OCI-LY1 (cell line): ENCODE measurements at regions not wholly inside any gene's neighbourhood (a gene's known extent, or its start where the extent isn't known, plus 50 kb on each side); places are given as distances from the start of the nearest gene placed in this dataset.

Experiments used
- H2AFZ ChIP-seq: fragments of 200-600 bp; sonication (generic), shearing (Covaris generic); 2 replicates; pipeline ENCODE4 v1.6.0; 2014; ENCODE audit warnings: antibody characterized with exemption, mild to moderate bottlenecking, low read length
- H3F3A ChIP-seq: fragments of 200-600 bp; sonication (generic), shearing (Covaris generic); 2 replicates; pipeline ENCODE4 v1.6.0; 2014; ENCODE audit warnings: mild to moderate bottlenecking, antibody characterized with exemption, low read length, moderate library complexity; ENCODE audit not compliant: insufficient read depth
- H3K27ac ChIP-seq: fragments of 200-600 bp; sonication (generic); 2 replicates; pipeline ENCODE4 v1.5.1; 2014; ENCODE audit warnings: low read length, mixed run types, mild to moderate bottlenecking, low read depth; ENCODE audit not compliant: poor library complexity, severe bottlenecking
- H3K27me3 ChIP-seq: fragments of 200-600 bp; sonication (generic); 2 replicates; pipeline ENCODE4 v1.6.0; 2014; ENCODE audit warnings: antibody characterized with exemption, mild to moderate bottlenecking, low read length, moderate library complexity; ENCODE audit not compliant: insufficient read depth
- H3K36me3 ChIP-seq: fragments of 200-600 bp; sonication (generic); 2 replicates; pipeline ENCODE4 v1.6.1; 2014; ENCODE audit warnings: mild to moderate bottlenecking, antibody characterized with exemption, low read length, moderate library complexity, mixed read lengths; ENCODE audit not compliant: insufficient read depth
- H3K4me1 ChIP-seq: fragments of 200-600 bp; sonication (generic); 2 replicates; pipeline ENCODE4 v1.5.1; 2014; ENCODE audit warnings: mild to moderate bottlenecking, low read length, moderate library complexity; ENCODE audit not compliant: insufficient read depth, severe bottlenecking
- H3K4me2 ChIP-seq: fragments of 200-600 bp; sonication (generic), shearing (Covaris generic); 2 replicates; pipeline ENCODE4 v1.6.1; 2014; ENCODE audit warnings: low read length
- H3K4me3 ChIP-seq: fragments of 200-600 bp; sonication (generic); 2 replicates; pipeline ENCODE4 v1.5.1; 2014; ENCODE audit warnings: low read length, low read depth, mild to moderate bottlenecking, mixed read lengths; ENCODE audit not compliant: poor library complexity, severe bottlenecking
- H3K79me2 ChIP-seq: fragments of 200-600 bp; shearing (Covaris generic); 2 replicates; pipeline ENCODE4 v1.6.1; 2016; ENCODE audit warnings: mixed run types, low read length, mixed read lengths; ENCODE audit not compliant: insufficient read depth
- H3K9ac ChIP-seq: fragments of 200-600 bp; sonication (generic), shearing (Covaris generic); 2 replicates; pipeline ENCODE4 v1.6.1; 2014; ENCODE audit warnings: mild to moderate bottlenecking, low read length, mixed read lengths
- H3K9me2 ChIP-seq: fragments of 200-600 bp; sonication (generic), shearing (Covaris generic); 2 replicates; pipeline ENCODE4 v1.6.1; 2014; ENCODE audit warnings: low read depth, mild to moderate bottlenecking, low read length, mixed read lengths
- H3K9me3 ChIP-seq: fragments of 200-600 bp; shearing (Covaris generic); 2 replicates; pipeline ENCODE4 v1.6.1; 2014; ENCODE audit warnings: low read length, mixed read lengths
- H4K20me1 ChIP-seq: fragments of 200-600 bp; sonication (generic), shearing (Covaris generic); 2 replicates; pipeline ENCODE4 v1.6.0; 2016; ENCODE audit warnings: mild to moderate bottlenecking, low read length; ENCODE audit not compliant: insufficient read depth
- CTCF ChIP-seq: fragments of 200-600 bp; sonication (generic), shearing (Covaris generic); IDR thresholded peaks from 2 replicates; pipeline ENCODE4 v1.5.1; 2017; ENCODE audit warnings: mild to moderate bottlenecking, antibody characterized with exemption, low read length, moderate library complexity, mixed read lengths
- EZH2 ChIP-seq: fragments of 200-600 bp; sonication (generic), shearing (Covaris generic); IDR thresholded peaks from 2 replicates; pipeline ENCODE4 v1.8.0; 2017; ENCODE audit warnings: borderline replicate concordance, mixed run types, mild to moderate bottlenecking, antibody characterized with exemption, low read length, moderate library complexity, mixed read lengths

GRCh38 chr13:83182845-83183244, 699.4 kb downstream of the SLITRK1 start:
- Histone ChIP-seq H3K9me3 (no peaks in the 10 kb centered on the region), H3K9ac (no peak overlapping the region), H3K36me3 (no peaks in the 10 kb centered on the region), H3K27ac (no peak overlapping the region), H3K27me3 (no peaks in the 10 kb centered on the region), H3K4me1 (no peaks in the 10 kb centered on the region), H4K20me1 (no peaks in the 10 kb centered on the region), H3K79me2 (no peaks in the 10 kb centered on the region), H2AFZ (no peak overlapping the region), H3F3A (no peaks in the 10 kb centered on the region), H3K4me3 (no peak overlapping the region), H3K9me2 (no peaks in the 10 kb centered on the region), H3K4me2 (no peak overlapping the region)
- TF ChIP-seq EZH2 (no peak), CTCF (no peak)

- Histone ChIP-seq H3K9ac (no peak overlapping the region), H3K36me3 (no peaks in the 10 kb centered on the region), H3K4me2 (no peak overlapping the region), H4K20me1 (no peaks in the 10 kb centered on the region), H3K27ac (no peak overlapping the region), H3K4me3 (no peak overlapping the region), H2AFZ (no peak overlapping the region), H3K79me2 (no peaks in the 10 kb centered on the region), H3F3A (no peaks in the 10 kb centered on the region), H3K27me3 (no peaks in the 10 kb centered on the region), H3K4me1 (no peaks in the 10 kb centered on the region), H3K9me3 (no peaks in the 10 kb centered on the region), H3K9me2 (no peaks in the 10 kb centered on the region)
- TF ChIP-seq EZH2 (no peak), CTCF (no peak)
These were observed 704.3 kb downstream of the SLITRK1 start for GRCh38 chr13:83178008-83178407.

GRCh38 chr13:83168590-83168989, 713.7 kb downstream of the SLITRK1 start:
- Histone ChIP-seq H3K4me2 (no peak overlapping the region), H3F3A (no peaks in the 10 kb centered on the region), H3K4me1 (no peaks in the 10 kb centered on the region), H3K36me3 (no peaks in the 10 kb centered on the region), H2AFZ (no peak overlapping the region), H3K9me3 (no peaks in the 10 kb centered on the region), H3K4me3 (no peak overlapping the region), H3K9ac (no peak overlapping the region), H3K9me2 (no peaks in the 10 kb centered on the region), H3K27me3 (no peaks in the 10 kb centered on the region), H3K79me2 (no peaks in the 10 kb centered on the region), H4K20me1 (no peaks in the 10 kb centered on the region), H3K27ac (no peak overlapping the region)
- TF ChIP-seq EZH2 (no peak), CTCF (no peak)
